BLaER1 treated with 17β-estradiol and CSF1 and Interleukin-3, amounts not matched to agents 10 nM and 100 nM (cell line): ENCODE measurements at regions not wholly inside any gene's neighbourhood (a gene's known extent, or its start where the extent isn't known, plus 50 kb on each side); places are given as distances from the start of the nearest gene placed in this dataset.

Experiments
- H3K27ac ChIP-seq, 11 experiments: shearing (Covaris generic); formaldehyde crosslinking; 2 replicates each; pipeline ENCODE4 v1.8.1; 2022
- H3K27me3 ChIP-seq, 11 experiments: shearing (Covaris generic); formaldehyde crosslinking; 2 replicates each; pipeline ENCODE4 v1.8.1; 2022
- H3K36me3 ChIP-seq, 11 experiments: shearing (Covaris generic); formaldehyde crosslinking; 2 replicates each; pipeline ENCODE4 v1.8.1; 2022
- H3K4me1 ChIP-seq, 10 experiments: shearing (Covaris generic); formaldehyde crosslinking; 2 replicates each; pipeline ENCODE4 v1.8.1; 2022
- H3K4me2 ChIP-seq, 11 experiments: shearing (Covaris generic); formaldehyde crosslinking; 2 replicates each; pipeline ENCODE4 v1.8.1; 2022
- H3K4me3 ChIP-seq, 10 experiments: shearing (Covaris generic); formaldehyde crosslinking; 2 replicates each; pipeline ENCODE4 v1.8.1; 2022
- H3K9ac ChIP-seq, 11 experiments: shearing (Covaris generic); formaldehyde crosslinking; 2 replicates each; pipeline ENCODE4 v1.8.1; 2022
- H3K9me3 ChIP-seq, 11 experiments: shearing (Covaris generic); formaldehyde crosslinking; replicated peaks in 1 of 11; 2 replicates each; pipeline ENCODE4 v1.8.1; 2022
- H4K20me1 ChIP-seq, 11 experiments: shearing (Covaris generic); formaldehyde crosslinking; 2 replicates each; pipeline ENCODE4 v1.8.1; 2022
- Cebpa-rat ChIP-seq, 11 experiments: shearing (Covaris generic); IDR thresholded peaks; 2 replicates each; pipeline ENCODE4 v1.8.1; 2022

DNA sequence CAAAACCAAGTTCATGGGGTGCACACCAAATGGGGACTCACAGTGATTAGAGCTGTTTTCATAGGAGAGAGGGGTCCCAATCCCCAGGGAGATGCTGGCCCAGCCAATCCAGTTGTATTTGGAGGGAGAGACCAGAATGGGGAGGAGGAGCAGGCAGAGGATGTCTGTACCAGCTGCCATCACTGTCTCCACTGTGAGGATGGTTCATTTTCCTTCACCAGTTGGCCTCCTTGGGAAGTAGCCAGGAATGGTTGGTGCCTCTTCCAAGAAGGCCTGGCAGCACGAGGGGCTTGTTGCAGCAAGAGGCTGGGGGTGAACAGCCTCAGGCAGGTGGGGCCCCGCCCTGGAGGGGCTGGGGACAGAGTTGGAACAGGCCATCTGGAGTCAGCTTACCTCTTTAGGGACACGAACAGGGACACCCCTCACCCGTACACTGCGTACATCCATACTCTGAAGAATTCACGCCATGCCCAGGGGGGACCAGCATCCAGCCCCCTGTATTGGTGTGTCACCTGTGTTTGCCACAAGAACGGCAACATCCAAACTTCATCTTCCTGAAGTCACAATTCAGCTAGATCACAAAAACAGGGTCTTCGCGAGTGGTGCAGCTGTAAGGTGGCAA lies 161.7 kb upstream of the ZNF236 start:
- H3K9me3 ChIP-seq = no peaks in the 10 kb centered on the region
- H3K4me3 ChIP-seq = no peak overlapping the region
- no peaks in the 10 kb centered on the region for H4K20me1 ChIP-seq
- no peaks in the 10 kb centered on the region for H3K27me3 ChIP-seq
- no peaks in the 10 kb centered on the region for H3K36me3 ChIP-seq
- no peak for TF ChIP-seq Cebpa-rat (IDR thresholded peaks at IDR 0.05)
- no peak overlapping the region for H3K9ac ChIP-seq
- H3K27ac ChIP-seq = no peak overlapping the region
- peaks cover 7 to 17% (median 16%) of the 10 kb centered on the region in 10 experiments; a peak in 19 of 20 replicates for H3K4me1 ChIP-seq
- H3K4me2 ChIP-seq = no peak overlapping the region

GRCh38 chr18:76658627-76659026 lies 163.6 kb upstream of the ZNF516 start:
- H3K4me3 ChIP-seq = no peak overlapping the region
- H3K9ac ChIP-seq = no peak overlapping the region
- H3K36me3 ChIP-seq = no peaks in the 10 kb centered on the region
- H4K20me1 ChIP-seq = no peaks in the 10 kb centered on the region
- H3K9me3 ChIP-seq = 0 out of 22 replicates have a peak, but pooled peaks cover 0 to 5% (median 0%) of the 10 kb centered on the region in 11 experiments
- TF ChIP-seq Cebpa-rat (IDR thresholded peaks at IDR 0.05) = no peak
- no peak overlapping the region for H3K27ac ChIP-seq
- peaks cover 7 to 17% (median 16%) of the 10 kb centered on the region in 10 experiments; a peak in 19 of 20 replicates for H3K4me1 ChIP-seq
- no peaks in the 10 kb centered on the region for H3K27me3 ChIP-seq
- H3K4me2 ChIP-seq = peak overlapping the region in 7 of 11 experiments; percentile 6 to 58 (median 43); a peak in 8 of 22 replicates

DNA sequence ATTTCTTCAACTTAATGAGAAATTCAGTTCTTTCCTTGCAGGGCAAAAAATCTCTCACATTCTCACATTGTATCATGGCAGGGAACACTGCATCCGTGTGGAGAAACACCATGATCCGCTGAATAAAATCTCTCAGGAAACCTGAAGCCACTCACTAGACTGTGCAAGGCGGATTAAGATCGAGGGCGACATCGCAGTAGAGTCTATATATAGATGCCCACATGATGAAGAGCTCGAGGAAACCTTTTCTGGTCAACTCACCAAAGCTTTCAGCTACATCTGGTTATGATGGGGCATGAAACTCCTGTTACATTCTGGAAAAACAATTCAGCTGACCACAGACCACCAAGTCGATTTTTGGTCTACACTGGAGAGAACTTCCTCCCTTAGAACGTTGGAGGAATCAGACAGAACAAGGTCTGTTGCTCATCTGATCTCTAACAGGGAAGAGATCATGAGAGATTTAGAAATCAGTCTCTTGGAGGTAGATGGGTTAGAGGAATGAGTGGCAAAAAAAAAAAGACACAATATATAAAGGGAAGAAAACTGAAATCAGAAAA lies 162.9 kb upstream of the ZNF516 start:
- no peak overlapping the region for H3K4me3 ChIP-seq
- no peaks in the 10 kb centered on the region for H3K36me3 ChIP-seq
- H3K4me1 ChIP-seq = peaks cover 7 to 17% (median 16%) of the 10 kb centered on the region in 10 experiments; a peak in 19 of 20 replicates
- no peak overlapping the region for H3K27ac ChIP-seq
- 0 out of 22 replicates have a peak, but pooled peaks cover 0 to 6% (median 0%) of the 10 kb centered on the region in 11 experiments for H3K9me3 ChIP-seq
- no peak overlapping the region for H3K9ac ChIP-seq
- H3K4me2 ChIP-seq = peak overlapping the region; percentile 12 to 72 (median 53)
- H4K20me1 ChIP-seq = no peaks in the 10 kb centered on the region
- TF ChIP-seq Cebpa-rat (IDR thresholded peaks at IDR 0.05) = no peak
- H3K27me3 ChIP-seq = no peaks in the 10 kb centered on the region

DNA sequence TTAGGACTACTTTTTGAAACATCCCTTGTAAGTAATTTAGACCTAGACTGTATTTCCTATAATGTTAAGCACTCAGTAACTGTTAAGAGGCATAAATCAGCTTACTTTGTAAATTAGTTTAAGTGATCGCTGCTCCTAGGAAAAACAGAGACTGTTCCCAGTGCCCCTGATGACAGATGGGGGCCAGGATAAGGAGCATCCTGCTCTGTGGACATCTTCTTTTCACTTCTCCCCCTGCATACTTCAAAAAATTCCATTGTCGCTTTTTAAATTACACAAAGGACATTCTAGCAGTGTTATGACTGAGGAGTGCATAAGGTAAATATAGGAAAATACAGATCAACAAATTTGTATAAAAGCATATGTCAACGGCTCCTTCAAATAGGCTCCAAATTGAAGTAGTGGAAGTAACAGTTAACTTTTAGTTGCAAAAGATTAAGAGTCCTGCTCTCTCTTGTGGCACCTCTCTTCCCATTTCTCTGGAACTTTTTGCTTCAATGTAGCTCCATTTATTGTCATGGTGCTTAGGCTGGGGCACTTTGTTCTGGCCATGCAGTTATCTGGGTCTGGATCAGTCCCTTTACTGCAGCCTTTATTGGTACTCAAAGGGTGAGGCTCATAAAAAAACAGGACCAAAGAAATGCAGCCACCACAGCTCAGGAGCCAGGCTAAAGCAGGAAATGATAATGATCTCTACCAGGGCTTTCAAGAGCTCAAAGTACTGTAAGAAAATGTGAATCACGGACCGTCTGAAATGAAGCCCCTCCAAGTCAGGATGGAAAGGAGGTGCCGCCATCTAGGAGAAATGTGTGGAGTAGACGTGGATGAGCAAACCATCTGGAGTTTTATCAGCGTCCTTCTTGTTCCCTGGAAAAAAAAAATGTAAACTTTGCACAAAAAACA lies 162.1 kb upstream of the ZNF516 start:
- Histone ChIP-seq H3K9me3 (0 out of 22 replicates have a peak, but pooled peaks cover 0 to 6% (median 0%) of the 10 kb centered on the region in 11 experiments), H4K20me1 (no peaks in the 10 kb centered on the region), H3K4me1 (peaks cover 7 to 17% (median 16%) of the 10 kb centered on the region in 10 experiments; a peak in 19 of 20 replicates), H3K4me2 (peak overlapping the region in 10 of 11 experiments; percentile 33 to 72 (median 48); a peak in 19 of 22 replicates), H3K27me3 (no peaks in the 10 kb centered on the region), H3K4me3 (no peak overlapping the region), H3K27ac (no peak overlapping the region), H3K9ac (no peak overlapping the region), H3K36me3 (no peaks in the 10 kb centered on the region)
- TF ChIP-seq Cebpa-rat (IDR thresholded peaks at IDR 0.05) = no peak

DNA sequence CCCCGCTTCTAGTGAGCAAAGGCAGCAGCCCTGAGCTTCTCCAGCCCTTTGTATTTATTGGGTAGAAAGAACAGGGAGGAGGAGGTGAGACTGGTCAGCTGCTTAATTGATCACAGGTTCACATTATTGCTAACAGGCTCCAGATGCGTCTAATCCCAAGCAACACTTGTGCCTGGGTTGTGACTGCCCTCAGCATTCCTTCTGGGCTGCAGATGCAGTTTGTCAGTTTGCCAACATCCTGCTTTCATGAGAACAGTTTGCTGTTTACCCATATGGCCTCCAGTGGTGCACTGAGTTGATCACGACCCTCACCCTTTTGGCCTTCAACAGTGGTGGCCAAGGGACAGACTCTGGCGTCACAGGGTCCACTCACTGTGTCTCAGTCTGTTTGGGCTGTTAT lies 159.5 kb upstream of the ZNF516 start:
- Histone ChIP-seq H3K9me3 (0 out of 22 replicates have a peak, but pooled peaks cover 0 to 6% (median 0%) of the 10 kb centered on the region in 11 experiments), H3K4me2 (no peak overlapping the region), H3K27ac (no peak overlapping the region), H3K4me1 (peaks cover 7 to 17% (median 16%) of the 10 kb centered on the region in 10 experiments; a peak in 19 of 20 replicates), H3K27me3 (no peaks in the 10 kb centered on the region), H3K4me3 (no peak overlapping the region), H4K20me1 (no peaks in the 10 kb centered on the region), H3K9ac (no peak overlapping the region), H3K36me3 (no peaks in the 10 kb centered on the region)
- no peak for TF ChIP-seq Cebpa-rat (IDR thresholded peaks at IDR 0.05)

DNA sequence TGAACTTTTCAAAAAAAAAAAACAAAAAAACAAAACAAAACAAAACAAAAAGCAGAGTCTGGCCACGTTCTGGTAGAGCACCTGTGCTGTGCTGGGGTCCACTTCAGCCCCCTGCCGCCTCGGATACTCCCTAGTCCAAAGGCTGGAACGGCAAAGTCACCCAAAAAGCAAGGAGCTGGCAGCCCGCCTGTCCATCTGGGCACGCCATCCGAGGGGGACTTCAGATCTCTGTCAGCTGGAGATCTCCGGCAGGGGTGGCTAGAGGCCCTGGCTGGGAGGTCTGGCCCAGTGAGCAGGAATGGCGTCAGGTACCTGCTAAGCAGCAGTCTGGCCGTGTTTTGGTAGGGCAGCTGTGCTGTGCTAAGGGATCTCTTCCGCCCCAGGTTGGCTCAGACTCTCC lies 152.3 kb upstream of the ZNF516 start:
- Histone ChIP-seq H3K4me3 (no peak overlapping the region), H3K9ac (no peak overlapping the region), H3K9me3 (peaks cover 0 to 5% (median 0%) of the 10 kb centered on the region in 11 experiments; a peak in 1 of 22 replicates), H3K4me1 (no peaks in the 10 kb centered on the region), H3K36me3 (no peaks in the 10 kb centered on the region), H4K20me1 (no peaks in the 10 kb centered on the region), H3K4me2 (no peak overlapping the region), H3K27ac (no peak overlapping the region), H3K27me3 (no peaks in the 10 kb centered on the region)
- no peak for TF ChIP-seq Cebpa-rat (IDR thresholded peaks at IDR 0.05)

GRCh38 chr18:76644580-76644979 lies 149.5 kb upstream of the ZNF516 start:
- Histone ChIP-seq H3K36me3 (no peaks in the 10 kb centered on the region), H3K9ac (no peak overlapping the region), H4K20me1 (no peaks in the 10 kb centered on the region), H3K4me2 (no peak overlapping the region), H3K27ac (no peak overlapping the region), H3K9me3 (peaks cover 0 to 5% (median 0%) of the 10 kb centered on the region in 11 experiments; a peak in 1 of 22 replicates), H3K4me1 (no peaks in the 10 kb centered on the region), H3K4me3 (no peak overlapping the region), H3K27me3 (no peaks in the 10 kb centered on the region)
- no peak for TF ChIP-seq Cebpa-rat (IDR thresholded peaks at IDR 0.05)

DNA sequence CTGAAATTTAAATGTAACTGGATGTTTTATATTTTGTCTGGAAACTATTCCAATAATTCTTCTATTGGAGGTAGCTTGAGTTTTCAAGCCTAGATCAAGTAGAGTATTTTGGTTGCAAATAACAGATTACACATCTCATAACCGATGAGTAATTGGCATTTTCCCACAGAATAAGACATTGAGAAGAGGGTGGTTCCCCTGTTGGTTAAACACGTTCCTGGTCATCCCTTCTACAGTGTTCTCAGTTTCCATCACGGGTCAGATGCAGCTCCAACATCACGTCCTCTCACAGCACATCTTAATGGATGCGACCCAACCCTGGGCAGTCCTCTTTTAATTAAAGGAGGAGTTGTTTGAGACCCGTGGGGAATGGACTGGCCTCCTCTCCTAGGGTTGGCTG lies 149.0 kb upstream of the ZNF516 start:
- Histone ChIP-seq H4K20me1 (no peaks in the 10 kb centered on the region), H3K9me3 (peaks cover 0 to 5% (median 0%) of the 10 kb centered on the region in 11 experiments; a peak in 1 of 22 replicates), H3K27ac (no peak overlapping the region), H3K4me3 (no peak overlapping the region), H3K4me2 (no peak overlapping the region), H3K27me3 (no peaks in the 10 kb centered on the region), H3K9ac (no peak overlapping the region), H3K36me3 (no peaks in the 10 kb centered on the region), H3K4me1 (peaks cover 0 to under 1% (median 0%) of the 10 kb centered on the region in 10 experiments; a peak in 1 of 20 replicates)
- no peak for TF ChIP-seq Cebpa-rat (IDR thresholded peaks at IDR 0.05)

GRCh38 chr18:76643199-76643598 lies 148.2 kb upstream of the ZNF516 start:
- Histone ChIP-seq H3K36me3 (no peaks in the 10 kb centered on the region), H3K9me3 (peaks cover 0 to 5% (median 0%) of the 10 kb centered on the region in 11 experiments; a peak in 1 of 22 replicates), H3K4me3 (no peak overlapping the region), H3K27ac (no peak overlapping the region), H3K9ac (no peak overlapping the region), H4K20me1 (no peaks in the 10 kb centered on the region), H3K27me3 (no peaks in the 10 kb centered on the region), H3K4me2 (no peak overlapping the region), H3K4me1 (peaks cover 0 to 7% (median 0%) of the 10 kb centered on the region in 10 experiments; a peak in 3 of 20 replicates)
- no peak for TF ChIP-seq Cebpa-rat (IDR thresholded peaks at IDR 0.05)
